Ectodermal cell (in vitro differentiated cells): ENCODE measurements at regions not wholly inside any gene's neighbourhood (a gene's known extent, or its start where the extent isn't known, plus 50 kb on each side); places are given as distances from the start of the nearest gene placed in this dataset.

Experiments
- H3K27ac ChIP-seq: 2 replicates; pipeline ENCODE4 v1.7.0; 2013; ENCODE audit warnings: mild to moderate bottlenecking, low read depth, low read length; ENCODE audit not compliant: insufficient read depth, poor library complexity, severe bottlenecking
- H3K27me3 ChIP-seq: 2 replicates; pipeline ENCODE4 v1.7.0; 2013; ENCODE audit warnings: mild to moderate bottlenecking, low read length; ENCODE audit not compliant: insufficient read depth, control insufficient read depth, poor library complexity, severe bottlenecking
- H3K36me3 ChIP-seq: one replicate; pipeline ENCODE4 v1.7.0; 2013; ENCODE audit warnings: low read length; ENCODE audit not compliant: control insufficient read depth, insufficient read depth
- H3K4me1 ChIP-seq: one replicate; pipeline ENCODE4 v1.7.0; 2013; ENCODE audit warnings: low read length; ENCODE audit not compliant: control insufficient read depth, insufficient read depth
- H3K4me3 ChIP-seq: 2 replicates; pipeline ENCODE4 v1.7.0; 2013; ENCODE audit warnings: low read depth, low read length, control low read depth; ENCODE audit not compliant: insufficient read depth
- H3K9me3 ChIP-seq: 2 replicates; pipeline ENCODE4 v1.7.0; 2013; ENCODE audit warnings: mild to moderate bottlenecking, low read length, moderate library complexity; ENCODE audit not compliant: control insufficient read depth
- WGBS, 2 experiments: methylation state at CpG; one replicate each; pipeline ENCODE4 v1.1.7; 2013; ENCODE audit warnings: missing lambda C conversion rate in 2 of 2; 5-methylcytosine and 5-hydroxymethylcytosine counted together

GRCh38 chr9:73079326-73079725 is 72.3 kb upstream of the ANXA1 start:
- Histone ChIP-seq H3K27ac (no peak overlapping the region), H3K4me1 (peaks cover 9% of the 10 kb centered on the region), H3K9me3 (no peaks in the 10 kb centered on the region), H3K4me3 (no peak overlapping the region), H3K27me3 (no peaks in the 10 kb centered on the region), H3K36me3 (no peaks in the 10 kb centered on the region)
- WGBS, 2 experiments: 94 to 95% methylated on average over 1 of the region's 1 CpG

GRCh38 chr9:73077625-73078030 is 74.0 kb upstream of the ANXA1 start:
- Histone ChIP-seq H3K4me3 (no peak overlapping the region), H3K27me3 (no peaks in the 10 kb centered on the region), H3K4me1 (peaks cover 9% of the 10 kb centered on the region), H3K27ac (no peak overlapping the region), H3K36me3 (no peaks in the 10 kb centered on the region), H3K9me3 (no peaks in the 10 kb centered on the region)

- Histone ChIP-seq H3K4me1 (peaks cover 9% of the 10 kb centered on the region), H3K27me3 (no peaks in the 10 kb centered on the region), H3K27ac (no peak overlapping the region), H3K4me3 (no peak overlapping the region), H3K9me3 (no peaks in the 10 kb centered on the region), H3K36me3 (no peaks in the 10 kb centered on the region)
These were observed 74.7 kb upstream of the ANXA1 start for GRCh38 chr9:73076970-73077369.

- 89 to 100% methylated on average over 1 of the region's 2 CpGs for WGBS, 2 experiments
- H3K4me3 ChIP-seq: no peak overlapping the region
These were observed 77.4 kb upstream of the ANXA1 start for GRCh38 chr9:73074176-73074708.

GRCh38 chr9:73073337-73074175 is 78.1 kb upstream of the ANXA1 start:
- no peaks in the 10 kb centered on the region for H3K9me3 ChIP-seq
- H3K4me3 ChIP-seq: no peak overlapping the region
- 92 to 94% methylated on average over 5 of the region's 5 CpGs for whole genome bisulfite sequencing, 2 experiments
- no peaks in the 10 kb centered on the region for H3K4me1 ChIP-seq
- H3K27me3 ChIP-seq: no peaks in the 10 kb centered on the region
- H3K27ac ChIP-seq: no peak overlapping the region
- H3K36me3 ChIP-seq: no peaks in the 10 kb centered on the region

More at GRCh38 chr9:73074176-73074708, 77.4 kb upstream of the ANXA1 start:
- no peaks in the 10 kb centered on the region for H3K4me1 ChIP-seq
- no peaks in the 10 kb centered on the region for H3K9me3 ChIP-seq
- H3K27ac ChIP-seq: no peak overlapping the region
- no peaks in the 10 kb centered on the region for H3K36me3 ChIP-seq
- H3K27me3 ChIP-seq: no peaks in the 10 kb centered on the region

GRCh38 chr9:73067074-73067473 is 84.6 kb upstream of the ANXA1 start:
- WGBS, 2 experiments: 86 to 95% methylated on average over 2 of the region's 2 CpGs
- Histone ChIP-seq H3K27ac (no peak overlapping the region), H3K9me3 (no peaks in the 10 kb centered on the region), H3K4me3 (no peak overlapping the region), H3K4me1 (no peaks in the 10 kb centered on the region), H3K27me3 (no peaks in the 10 kb centered on the region), H3K36me3 (no peaks in the 10 kb centered on the region)

GRCh38 chr9:73065439-73065838 is 86.2 kb upstream of the ANXA1 start:
- H3K9me3 ChIP-seq: no peaks in the 10 kb centered on the region
- no peak overlapping the region for H3K27ac ChIP-seq
- H3K4me1 ChIP-seq: no peaks in the 10 kb centered on the region
- H3K36me3 ChIP-seq: no peaks in the 10 kb centered on the region
- 93 to 94% methylated on average over 6 of the region's 6 CpGs for WGBS, 2 experiments
- H3K27me3 ChIP-seq: no peaks in the 10 kb centered on the region
- H3K4me3 ChIP-seq: no peak overlapping the region

GRCh38 chr9:73064315-73064714 is 87.3 kb upstream of the ANXA1 start:
- Histone ChIP-seq H3K27ac (no peak overlapping the region), H3K36me3 (no peaks in the 10 kb centered on the region), H3K4me1 (no peaks in the 10 kb centered on the region), H3K9me3 (no peaks in the 10 kb centered on the region), H3K27me3 (no peaks in the 10 kb centered on the region), H3K4me3 (no peak overlapping the region)
- 88% methylated on average over 2 of the region's 3 CpGs for WGBS, 2 experiments

- no peak overlapping the region for H3K4me3 ChIP-seq
- no peaks in the 10 kb centered on the region for H3K36me3 ChIP-seq
- H3K4me1 ChIP-seq: no peaks in the 10 kb centered on the region
- no peak overlapping the region for H3K27ac ChIP-seq
- no peaks in the 10 kb centered on the region for H3K27me3 ChIP-seq
- WGBS, 2 experiments: 92 to 93% methylated on average over 3 of the region's 3 CpGs
- no peaks in the 10 kb centered on the region for H3K9me3 ChIP-seq
These were observed 90.5 kb upstream of the ANXA1 start for GRCh38 chr9:73061146-73061545.

GRCh38 chr9:73059247-73059646 is 92.4 kb upstream of the ANXA1 start:
- no peaks in the 10 kb centered on the region for H3K27me3 ChIP-seq
- H3K4me1 ChIP-seq: no peaks in the 10 kb centered on the region
- no peak overlapping the region for H3K4me3 ChIP-seq
- H3K9me3 ChIP-seq: no peaks in the 10 kb centered on the region
- H3K36me3 ChIP-seq: no peaks in the 10 kb centered on the region
- H3K27ac ChIP-seq: no peak overlapping the region
- WGBS, 2 experiments: 79 to 80% methylated on average over 2 of the region's 2 CpGs
